ENCODE measurements at regions not wholly inside any gene's neighbourhood (a gene's known extent, or its start where the extent isn't known, plus 50 kb on each side); places are given as distances from the start of the nearest gene placed in this dataset.

DNA sequence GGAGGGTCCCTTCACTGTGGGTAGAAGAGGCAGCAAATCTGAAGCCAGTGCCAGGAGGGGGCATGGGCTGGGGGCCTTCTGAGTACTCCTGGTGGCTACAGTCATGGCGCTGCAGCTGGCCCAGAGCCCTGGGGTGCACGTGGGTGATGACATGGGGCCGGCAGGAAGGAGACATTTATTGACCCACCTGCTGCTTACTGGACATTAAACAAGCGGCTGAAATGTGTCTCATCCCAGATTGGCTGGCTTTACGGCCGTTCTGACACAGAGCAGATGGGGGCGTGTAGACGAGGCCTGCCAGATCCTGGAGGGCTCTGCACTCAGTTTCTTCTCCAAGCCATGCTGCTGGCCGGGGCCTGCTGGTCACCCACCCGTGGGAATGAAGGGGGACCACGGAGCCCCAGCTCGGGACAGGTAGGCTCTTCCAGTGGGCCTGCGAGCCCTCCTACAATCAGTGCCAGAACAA, 906.9 kb downstream of the BRD1 start:
- Histone ChIP-seq H3K4me1 (ENCODE audit: insufficient read depth, low read length) (no peaks in the 10 kb centered on the region), H3K4me2 (ENCODE audit: low read length) (no peak overlapping the region), H3K9me2 (replicated peaks; ENCODE audit: low read length) (no peaks in the 10 kb centered on the region), H3F3A (ENCODE audit: low read length, unreplicated experiment) (no peaks in the 10 kb centered on the region), H3K36me3 (ENCODE audit: low read depth, low read length) (no peaks in the 10 kb centered on the region), H3K4me3 (ENCODE audit: low read length) (no peak overlapping the region), H3K27me3 (ENCODE audit: low read length) (no peaks in the 10 kb centered on the region), H3K79me2 (ENCODE audit: low read length) (no peaks in the 10 kb centered on the region), H3K9me3 (ENCODE audit: low read length) (no peaks in the 10 kb centered on the region), H3K9ac (ENCODE audit: low read length) (no peak overlapping the region), H4K20me1 (ENCODE audit: low read length) (no peaks in the 10 kb centered on the region), H2AFZ (ENCODE audit: low read length) (no peak overlapping the region), H3K27ac (ENCODE audit: low read length) (no peak overlapping the region)
- POLR2A ChIA-PET (ENCODE audit: unreplicated experiment): no interaction called here
- intact Hi-C loops (cut with micrococcal nuclease): no loop called here
- no peak for DNase-seq
- no peak for ATAC-seq
- TF ChIP-seq, protein P1, sequence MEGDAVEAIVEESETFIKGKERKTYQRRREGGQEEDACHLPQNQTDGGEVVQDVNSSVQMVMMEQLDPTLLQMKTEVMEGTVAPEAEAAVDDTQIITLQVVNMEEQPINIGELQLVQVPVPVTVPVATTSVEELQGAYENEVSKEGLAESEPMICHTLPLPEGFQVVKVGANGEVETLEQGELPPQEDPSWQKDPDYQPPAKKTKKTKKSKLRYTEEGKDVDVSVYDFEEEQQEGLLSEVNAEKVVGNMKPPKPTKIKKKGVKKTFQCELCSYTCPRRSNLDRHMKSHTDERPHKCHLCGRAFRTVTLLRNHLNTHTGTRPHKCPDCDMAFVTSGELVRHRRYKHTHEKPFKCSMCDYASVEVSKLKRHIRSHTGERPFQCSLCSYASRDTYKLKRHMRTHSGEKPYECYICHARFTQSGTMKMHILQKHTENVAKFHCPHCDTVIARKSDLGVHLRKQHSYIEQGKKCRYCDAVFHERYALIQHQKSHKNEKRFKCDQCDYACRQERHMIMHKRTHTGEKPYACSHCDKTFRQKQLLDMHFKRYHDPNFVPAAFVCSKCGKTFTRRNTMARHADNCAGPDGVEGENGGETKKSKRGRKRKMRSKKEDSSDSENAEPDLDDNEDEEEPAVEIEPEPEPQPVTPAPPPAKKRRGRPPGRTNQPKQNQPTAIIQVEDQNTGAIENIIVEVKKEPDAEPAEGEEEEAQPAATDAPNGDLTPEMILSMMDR (conservative IDR thresholded peaks at IDR 0.05; ENCODE audit: low read depth, low read length): no peak
- TF ChIP-seq EZH2 (IDR thresholded peaks at IDR 0.05; ENCODE audit: low read length, unreplicated experiment) (no peak), EZH2phosphoT487 (IDR thresholded peaks at IDR 0.05; ENCODE audit: borderline replicate concordance, low read length) (no peak)
- CTCF ChIA-PET: no interaction called here
- no TSS peak for BruUV-seq (replicated peaks)

DNA sequence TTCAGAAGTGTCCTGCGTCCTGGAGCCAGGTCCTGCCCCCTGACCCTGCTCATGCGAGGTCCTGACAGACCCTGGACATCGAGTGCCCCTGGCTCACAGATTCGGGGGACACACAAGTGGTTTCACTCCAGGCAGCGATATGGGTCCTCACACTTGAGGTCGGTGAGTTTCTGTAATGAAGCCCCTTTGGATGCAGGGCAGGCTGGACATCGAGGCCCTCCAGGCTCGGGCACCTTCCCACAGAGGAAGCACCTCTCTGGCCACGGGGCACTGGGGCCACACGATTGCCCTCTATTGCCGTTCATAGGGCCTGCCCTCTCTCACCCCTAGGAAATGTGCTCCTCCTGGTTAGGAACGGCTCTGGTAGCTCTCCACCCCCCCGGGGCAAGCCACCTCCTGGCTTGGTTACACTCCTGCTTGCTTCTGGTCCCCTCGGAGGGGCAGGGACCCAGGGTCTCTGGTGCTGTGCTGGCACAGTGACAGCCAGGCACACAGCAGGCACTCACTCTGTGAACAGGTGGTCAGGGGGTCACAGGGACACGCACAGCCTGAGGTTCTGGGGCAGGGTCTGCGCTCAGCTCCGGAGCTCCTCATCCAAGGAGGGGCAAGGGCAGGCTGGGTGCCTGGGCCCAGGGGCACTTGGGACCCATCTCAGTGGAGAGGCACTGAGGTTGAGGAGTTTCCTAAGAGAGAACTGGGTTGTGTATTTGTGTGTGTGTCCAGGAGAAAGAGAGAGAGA, 907.7 kb downstream of the BRD1 start:
- H3K79me2 ChIP-seq (ENCODE audit: low read length): no peaks in the 10 kb centered on the region
- ChIA-PET POLR2A (ENCODE audit: unreplicated experiment) (no interaction called here), CTCF (no interaction called here)
- H3K36me3 ChIP-seq (ENCODE audit: low read depth, low read length): no peaks in the 10 kb centered on the region
- no peaks in the 10 kb centered on the region for H3K9me2 ChIP-seq (replicated peaks; ENCODE audit: low read length)
- no TSS peak for BruUV-seq (replicated peaks)
- H3F3A ChIP-seq (ENCODE audit: low read length, unreplicated experiment): no peaks in the 10 kb centered on the region
- TF ChIP-seq, protein P1 (conservative IDR thresholded peaks at IDR 0.05; ENCODE audit: low read depth, low read length): no peak
- TF ChIP-seq EZH2phosphoT487 (IDR thresholded peaks at IDR 0.05; ENCODE audit: borderline replicate concordance, low read length) (no peak), EZH2 (IDR thresholded peaks at IDR 0.05; ENCODE audit: low read length, unreplicated experiment) (no peak)
- ATAC-seq (no peak), DNase-seq (no peak)
- no peaks in the 10 kb centered on the region for H4K20me1 ChIP-seq (ENCODE audit: low read length)
- no peaks in the 10 kb centered on the region for H3K4me1 ChIP-seq (ENCODE audit: insufficient read depth, low read length)
- no peaks in the 10 kb centered on the region for H3K27me3 ChIP-seq (ENCODE audit: low read length)
- no peak overlapping the region for H3K9ac ChIP-seq (ENCODE audit: low read length)
- H2AFZ ChIP-seq (ENCODE audit: low read length): no peak overlapping the region
- no peak overlapping the region for H3K4me3 ChIP-seq (ENCODE audit: low read length)
- no peaks in the 10 kb centered on the region for H3K9me3 ChIP-seq (ENCODE audit: low read length)
- intact Hi-C loops (cut with micrococcal nuclease): no loop called here
- H3K27ac ChIP-seq (ENCODE audit: low read length): no peak overlapping the region
- no peak overlapping the region for H3K4me2 ChIP-seq (ENCODE audit: low read length)

- Histone ChIP-seq H3K4me2 (ENCODE audit: low read length) (no peak overlapping the region), H2AFZ (ENCODE audit: low read length) (no peak overlapping the region), H3K9ac (ENCODE audit: low read length) (no peak overlapping the region), H3K4me1 (ENCODE audit: insufficient read depth, low read length) (no peaks in the 10 kb centered on the region), H3K9me2 (replicated peaks; ENCODE audit: low read length) (no peaks in the 10 kb centered on the region), H3F3A (ENCODE audit: low read length, unreplicated experiment) (no peaks in the 10 kb centered on the region), H3K9me3 (ENCODE audit: low read length) (no peaks in the 10 kb centered on the region), H3K27me3 (ENCODE audit: low read length) (no peaks in the 10 kb centered on the region), H3K4me3 (ENCODE audit: low read length) (no peak overlapping the region), H3K27ac (ENCODE audit: low read length) (no peak overlapping the region), H3K79me2 (ENCODE audit: low read length) (no peaks in the 10 kb centered on the region), H3K36me3 (ENCODE audit: low read depth, low read length) (no peaks in the 10 kb centered on the region), H4K20me1 (ENCODE audit: low read length) (no peaks in the 10 kb centered on the region)
- ATAC-seq (no peak), DNase-seq (no peak)
- TF ChIP-seq, protein P1 (conservative IDR thresholded peaks at IDR 0.05; ENCODE audit: low read depth, low read length): no peak
- TF ChIP-seq EZH2phosphoT487 (IDR thresholded peaks at IDR 0.05; ENCODE audit: borderline replicate concordance, low read length) (no peak), EZH2 (IDR thresholded peaks at IDR 0.05; ENCODE audit: low read length, unreplicated experiment) (no peak)
- intact Hi-C loops (cut with micrococcal nuclease): no loop called here
- CTCF ChIA-PET: no interaction called here
- POLR2A ChIA-PET (ENCODE audit: unreplicated experiment): no interaction called here
- BruUV-seq (replicated peaks): no TSS peak
Measured at GRCh38 chr22:48919187-48919590, 908.5 kb downstream of the BRD1 start.

Data from PC-3 (cell line).